ENCODE measurements at regions not wholly inside any gene's neighbourhood (a gene's known extent, or its start where the extent isn't known, plus 50 kb on each side); places are given as distances from the start of the nearest gene placed in this dataset.

DNA sequence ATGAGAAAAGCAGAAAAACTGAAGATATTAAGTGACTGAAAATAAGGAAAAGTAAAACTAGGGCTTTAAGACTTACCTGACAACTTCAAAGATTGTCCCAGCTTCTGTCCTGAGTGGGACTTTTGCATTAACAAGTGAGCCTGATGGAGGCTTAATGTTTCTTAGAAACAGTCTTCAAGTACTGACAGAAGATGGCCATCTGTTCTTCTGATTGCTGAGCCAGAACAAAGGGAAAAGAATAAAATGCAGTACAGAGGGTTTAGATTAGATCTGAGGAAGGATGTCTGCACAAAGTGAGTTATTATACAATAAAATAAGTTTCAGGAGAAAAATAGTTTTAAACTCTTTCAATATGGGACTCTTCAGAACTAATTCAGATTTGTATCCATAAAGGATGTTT lies 500.7 kb downstream of the CETN3 start:
- intact Hi-C loops (cut with DNase I): no loop called here
- H3K27me3 ChIP-seq: no peaks in the 10 kb centered on the region
- no peak overlapping the region for H3K4me3 ChIP-seq
- H3K4me1 ChIP-seq: no peaks in the 10 kb centered on the region
- DNase-seq (ENCODE audit: extremely low spot score in 2 of 2): no peak
- no peaks in the 10 kb centered on the region for H3K9me3 ChIP-seq
- H3K36me3 ChIP-seq: no peaks in the 10 kb centered on the region
- no peak for TF ChIP-seq POLR2AphosphoS5 (IDR thresholded peaks at IDR 0.05; ENCODE audit: insufficient read depth in 1 of 2, low read depth in 1 of 2)
- TF ChIP-seq CTCF (IDR thresholded peaks at IDR 0.05): no peak
- no peak for TF ChIP-seq POLR2A (IDR thresholded peaks at IDR 0.05)
- H3K27ac ChIP-seq: no peak overlapping the region

GRCh38 chr5:89904442-89904841 lies 505.1 kb downstream of the CETN3 start:
- H3K4me3 ChIP-seq: no peak overlapping the region
- H3K27me3 ChIP-seq: no peaks in the 10 kb centered on the region
- H3K9me3 ChIP-seq: no peaks in the 10 kb centered on the region
- no peaks in the 10 kb centered on the region for H3K36me3 ChIP-seq
- TF ChIP-seq CTCF (IDR thresholded peaks at IDR 0.05) (no peak), POLR2AphosphoS5 (IDR thresholded peaks at IDR 0.05; ENCODE audit: insufficient read depth in 1 of 2, low read depth in 1 of 2) (no peak), POLR2A (IDR thresholded peaks at IDR 0.05) (no peak)
- no peaks in the 10 kb centered on the region for H3K4me1 ChIP-seq
- intact Hi-C loops (cut with DNase I): no loop called here
- DNase-seq (ENCODE audit: extremely low spot score in 2 of 2): no peak
- H3K27ac ChIP-seq: no peak overlapping the region

DNA sequence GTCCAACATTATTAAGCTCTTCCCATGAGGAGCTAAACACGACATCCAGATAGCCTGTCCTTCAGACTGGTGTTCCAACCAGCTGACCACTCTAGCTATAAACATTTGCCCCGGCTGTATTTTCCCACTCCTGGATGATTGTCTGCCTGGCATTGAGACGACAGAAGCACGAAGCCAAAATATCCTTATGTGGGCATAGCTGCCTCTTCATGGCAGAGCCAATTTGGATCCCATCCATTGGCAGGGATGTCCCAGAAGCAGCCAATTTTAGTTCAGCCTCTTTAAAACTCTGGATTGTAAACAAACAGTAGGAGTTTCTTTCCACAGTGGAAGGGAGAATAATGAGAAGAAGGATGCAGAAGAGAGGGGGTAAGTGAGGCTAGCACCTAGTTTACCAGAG lies 507.6 kb downstream of the CETN3 start:
- intact Hi-C loops (cut with DNase I): no loop called here
- no peaks in the 10 kb centered on the region for H3K27me3 ChIP-seq
- peak overlapping the region; percentile 36 for H3K27ac ChIP-seq
- no peaks in the 10 kb centered on the region for H3K36me3 ChIP-seq
- DNase-seq (ENCODE audit: extremely low spot score in 2 of 2): no peak
- H3K4me1 ChIP-seq: no peaks in the 10 kb centered on the region
- H3K4me3 ChIP-seq: no peak overlapping the region
- TF ChIP-seq POLR2A (IDR thresholded peaks at IDR 0.05): no peak
- TF ChIP-seq POLR2AphosphoS5 (IDR thresholded peaks at IDR 0.05; ENCODE audit: insufficient read depth in 1 of 2, low read depth in 1 of 2): peak in 1 of 2 donors; percentile 16
- no peaks in the 10 kb centered on the region for H3K9me3 ChIP-seq

GRCh38 chr5:89901346-89901745 lies 508.2 kb downstream of the CETN3 start:
- no peaks in the 10 kb centered on the region for H3K36me3 ChIP-seq
- H3K4me3 ChIP-seq: no peak overlapping the region
- intact Hi-C loops (cut with DNase I): no loop called here
- DNase-seq (ENCODE audit: extremely low spot score in 2 of 2): no peak
- H3K27ac ChIP-seq: peak overlapping the region; percentile 36
- H3K9me3 ChIP-seq: no peaks in the 10 kb centered on the region
- no peaks in the 10 kb centered on the region for H3K4me1 ChIP-seq
- no peaks in the 10 kb centered on the region for H3K27me3 ChIP-seq
- TF ChIP-seq POLR2AphosphoS5 (IDR thresholded peaks at IDR 0.05; ENCODE audit: insufficient read depth in 1 of 2, low read depth in 1 of 2) (no peak), POLR2A (IDR thresholded peaks at IDR 0.05) (no peak), CTCF (IDR thresholded peaks at IDR 0.05) (no peak)

- DNase-seq (ENCODE audit: extremely low spot score in 2 of 2): no peak
- Histone ChIP-seq H3K9me3 (no peaks in the 10 kb centered on the region), H3K36me3 (no peaks in the 10 kb centered on the region), H3K27me3 (no peaks in the 10 kb centered on the region), H3K4me3 (no peak overlapping the region), H3K4me1 (no peaks in the 10 kb centered on the region), H3K27ac (no peak overlapping the region)
- intact Hi-C loops (cut with DNase I): no loop called here
- no peak for TF ChIP-seq POLR2A (IDR thresholded peaks at IDR 0.05)
- no peak for TF ChIP-seq POLR2AphosphoS5 (IDR thresholded peaks at IDR 0.05; ENCODE audit: insufficient read depth in 1 of 2, low read depth in 1 of 2)
- TF ChIP-seq CTCF (IDR thresholded peaks at IDR 0.05): no peak
Measured at GRCh38 chr5:89900346-89900745, 509.2 kb downstream of the CETN3 start.

DNA sequence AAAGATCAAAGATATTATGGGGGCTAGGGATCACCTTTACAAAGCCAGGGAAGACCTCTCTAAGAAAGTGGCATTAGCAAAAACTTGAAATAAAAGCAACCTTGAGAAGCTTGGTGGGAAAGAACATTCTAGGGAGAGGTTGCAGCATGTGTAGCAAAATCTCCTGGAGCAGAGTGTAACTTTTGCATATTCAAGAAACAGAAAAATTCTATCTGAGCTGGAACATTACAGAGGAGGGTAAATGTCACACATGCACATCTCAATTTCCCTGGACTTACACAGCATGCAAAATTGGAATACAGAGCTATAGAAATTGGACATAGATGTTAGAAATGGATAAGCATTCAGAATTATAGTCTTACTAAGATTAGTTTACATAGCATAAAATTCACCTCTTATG lies 510.0 kb downstream of the CETN3 start:
- no peak for DNase-seq (ENCODE audit: extremely low spot score in 2 of 2)
- H3K4me3 ChIP-seq: no peak overlapping the region
- H3K27me3 ChIP-seq: no peaks in the 10 kb centered on the region
- no peak for TF ChIP-seq POLR2A (IDR thresholded peaks at IDR 0.05)
- TF ChIP-seq CTCF (IDR thresholded peaks at IDR 0.05): no peak
- no peak for TF ChIP-seq POLR2AphosphoS5 (IDR thresholded peaks at IDR 0.05; ENCODE audit: insufficient read depth in 1 of 2, low read depth in 1 of 2)
- no peaks in the 10 kb centered on the region for H3K9me3 ChIP-seq
- H3K36me3 ChIP-seq: no peaks in the 10 kb centered on the region
- intact Hi-C loops (cut with DNase I): no loop called here
- no peak overlapping the region for H3K27ac ChIP-seq
- no peaks in the 10 kb centered on the region for H3K4me1 ChIP-seq
